Lower lobe of right lung (tissue), 2 donors: ENCODE measurements at regions not wholly inside any gene's neighbourhood (a gene's known extent, or its start where the extent isn't known, plus 50 kb on each side); places are given as distances from the start of the nearest gene placed in this dataset.

Source experiments
- ATAC-seq, 2 donors: fragments of 200-7000 bp; cut with Tn5 transposase; one replicate each; pipeline ENCODE4 v1.9.1; 2020 to 2022; ENCODE audit warnings: mild to moderate bottlenecking in 2 of 2, moderate library complexity in 2 of 2
- DNase-seq: peaks from one replicate; pipeline ENCODE4 v3.0.0-alpha.2; 2020
- H3K27ac ChIP-seq: fragments of 200-600 bp; one replicate; pipeline ENCODE4 v1.8.0; 2022
- H3K27me3 ChIP-seq: fragments of 200-600 bp; one replicate; pipeline ENCODE4 v1.8.0; 2022; ENCODE audit warnings: low read depth
- H3K36me3 ChIP-seq: fragments of 200-600 bp; one replicate; pipeline ENCODE4 v1.8.0; 2022; ENCODE audit warnings: mild to moderate bottlenecking
- H3K4me1 ChIP-seq: fragments of 200-600 bp; one replicate; pipeline ENCODE4 v1.8.0; 2022
- H3K4me3 ChIP-seq: fragments of 200-600 bp; one replicate; pipeline ENCODE4 v1.8.0; 2022; ENCODE audit warnings: mild to moderate bottlenecking
- H3K9me3 ChIP-seq: fragments of 200-600 bp; one replicate; pipeline ENCODE4 v1.8.0; 2022
- CTCF ChIP-seq: fragments of 200-600 bp; IDR thresholded peaks from one replicate; pipeline ENCODE4 v1.8.0; 2022; ENCODE audit warnings: antibody characterized with exemption, mild to moderate bottlenecking
- intact Hi-C: fragments of 100-400 bp; cut with DNase I; formaldehyde crosslinking; loops from one replicate; pipeline ENCODE4 v1.11.0; 2022
- donor health status: DM: no; HTN: yes; CAD: no; lungs with severe emphysema.

- no peak overlapping the region for H3K27ac ChIP-seq
- no peaks in the 10 kb centered on the region for H3K4me1 ChIP-seq
- ATAC-seq (no peak), DNase-seq (no peak)
- intact Hi-C loops = no loop called here
- H3K27me3 ChIP-seq = no peaks in the 10 kb centered on the region
- no peaks in the 10 kb centered on the region for H3K9me3 ChIP-seq
- no peak overlapping the region for H3K4me3 ChIP-seq
- TF ChIP-seq CTCF = no peak
- H3K36me3 ChIP-seq = no peaks in the 10 kb centered on the region
These were observed 370.8 kb upstream of the MEF2C start for GRCh38 chr5:89253666-89254352.

- DNase-seq (no peak), ATAC-seq (no peak)
- Histone ChIP-seq H3K27me3 (no peaks in the 10 kb centered on the region), H3K27ac (no peak overlapping the region), H3K4me1 (no peaks in the 10 kb centered on the region), H3K36me3 (no peaks in the 10 kb centered on the region), H3K4me3 (no peak overlapping the region), H3K9me3 (no peaks in the 10 kb centered on the region)
- intact Hi-C loops = no loop called here
- no peak for TF ChIP-seq CTCF
These were observed 363.9 kb upstream of the MEF2C start for GRCh38 chr5:89246864-89247263.

- intact Hi-C loops = no loop called here
- Histone ChIP-seq H3K9me3 (no peaks in the 10 kb centered on the region), H3K27ac (no peak overlapping the region), H3K4me3 (no peak overlapping the region), H3K4me1 (no peaks in the 10 kb centered on the region), H3K36me3 (no peaks in the 10 kb centered on the region), H3K27me3 (no peaks in the 10 kb centered on the region)
- no peak for TF ChIP-seq CTCF
- ATAC-seq (no peak), DNase-seq (no peak)
These were observed 363.3 kb upstream of the MEF2C start for GRCh38 chr5:89246252-89246651.

GRCh38 chr5:89243611-89244010 is 360.6 kb upstream of the MEF2C start:
- no peak for TF ChIP-seq CTCF
- ATAC-seq (no peak), DNase-seq (no peak)
- H3K27ac ChIP-seq = no peak overlapping the region
- intact Hi-C loops = no loop called here
- no peaks in the 10 kb centered on the region for H3K27me3 ChIP-seq
- no peaks in the 10 kb centered on the region for H3K9me3 ChIP-seq
- no peaks in the 10 kb centered on the region for H3K36me3 ChIP-seq
- no peak overlapping the region for H3K4me3 ChIP-seq
- no peaks in the 10 kb centered on the region for H3K4me1 ChIP-seq

- intact Hi-C loops = no loop called here
- Histone ChIP-seq H3K4me1 (no peaks in the 10 kb centered on the region), H3K36me3 (no peaks in the 10 kb centered on the region), H3K27me3 (no peaks in the 10 kb centered on the region), H3K4me3 (no peak overlapping the region), H3K9me3 (no peaks in the 10 kb centered on the region), H3K27ac (no peak overlapping the region)
- ATAC-seq (no peak), DNase-seq (no peak)
- TF ChIP-seq CTCF = no peak
These were observed 358.2 kb upstream of the MEF2C start for GRCh38 chr5:89241186-89241585.

GRCh38 chr5:89236900-89237299 is 353.9 kb upstream of the MEF2C start:
- ATAC-seq = no peak
- H3K27ac ChIP-seq = no peak overlapping the region
- intact Hi-C loops = no loop called here
- H3K27me3 ChIP-seq = no peaks in the 10 kb centered on the region
- no peak for DNase-seq
- H3K36me3 ChIP-seq = no peaks in the 10 kb centered on the region
- H3K4me1 ChIP-seq = no peaks in the 10 kb centered on the region
- no peak overlapping the region for H3K4me3 ChIP-seq
- no peak for TF ChIP-seq CTCF
- no peaks in the 10 kb centered on the region for H3K9me3 ChIP-seq
